ENCODE measurements at regions not wholly inside any gene's neighbourhood (a gene's known extent, or its start where the extent isn't known, plus 50 kb on each side); places are given as distances from the start of the nearest gene placed in this dataset.

DNA sequence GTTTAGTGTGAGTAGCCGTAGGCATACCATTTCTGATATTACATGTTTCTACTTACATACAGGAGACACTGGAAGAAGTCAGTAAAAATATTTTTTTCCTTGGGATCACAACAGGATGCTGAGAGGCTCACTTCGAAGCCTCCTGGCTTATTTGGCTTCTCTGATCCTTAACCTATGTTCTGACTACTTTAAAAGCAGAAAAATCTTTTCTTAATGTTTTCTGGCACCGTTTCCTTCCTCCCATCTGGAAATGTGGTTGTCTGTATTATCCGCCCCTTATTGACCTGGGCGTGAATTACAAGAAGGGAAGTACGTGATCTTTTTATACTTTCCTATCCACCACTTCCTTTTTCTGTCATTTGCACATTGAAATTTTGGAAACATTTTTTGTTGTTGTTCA lies 379.6 kb downstream of the COL12A1 start:
- H3K79me2 ChIP-seq (ENCODE audit: control insufficient read depth, low read length): no peaks in the 10 kb centered on the region
- no peak for TF ChIP-seq EZH2phosphoT487 (IDR thresholded peaks at IDR 0.05; ENCODE audit: borderline replicate concordance, low read length)
- TF ChIP-seq CTCF (IDR thresholded peaks at IDR 0.05; ENCODE audit: low read depth, low read length, poor library complexity, severe bottlenecking): no peak
- H3K27me3 ChIP-seq (ENCODE audit: control insufficient read depth, low read length): no peaks in the 10 kb centered on the region
- no peaks in the 10 kb centered on the region for H4K20me1 ChIP-seq (ENCODE audit: control insufficient read depth, insufficient read depth, low read depth, low read length)
- H3F3A ChIP-seq (ENCODE audit: control insufficient read depth, insufficient read depth): no peaks in the 10 kb centered on the region
- no peak overlapping the region for H3K4me3 ChIP-seq (ENCODE audit: low read length)
- no peak overlapping the region for H3K27ac ChIP-seq (ENCODE audit: low read depth, low read length)
- no peaks in the 10 kb centered on the region for H3K4me1 ChIP-seq (ENCODE audit: control insufficient read depth, low read length)
- H3K36me3 ChIP-seq (ENCODE audit: control insufficient read depth, low read length): no peaks in the 10 kb centered on the region
- no peaks in the 10 kb centered on the region; the same call in 1 of the 2 replicates for H3K9me3 ChIP-seq (ENCODE audit: control insufficient read depth, insufficient read depth, low read length)
- H3K9me2 ChIP-seq (replicated peaks; ENCODE audit: control insufficient read depth, low read length): no peaks in the 10 kb centered on the region
- H3K4me2 ChIP-seq (ENCODE audit: low read length): no peak overlapping the region

DNA sequence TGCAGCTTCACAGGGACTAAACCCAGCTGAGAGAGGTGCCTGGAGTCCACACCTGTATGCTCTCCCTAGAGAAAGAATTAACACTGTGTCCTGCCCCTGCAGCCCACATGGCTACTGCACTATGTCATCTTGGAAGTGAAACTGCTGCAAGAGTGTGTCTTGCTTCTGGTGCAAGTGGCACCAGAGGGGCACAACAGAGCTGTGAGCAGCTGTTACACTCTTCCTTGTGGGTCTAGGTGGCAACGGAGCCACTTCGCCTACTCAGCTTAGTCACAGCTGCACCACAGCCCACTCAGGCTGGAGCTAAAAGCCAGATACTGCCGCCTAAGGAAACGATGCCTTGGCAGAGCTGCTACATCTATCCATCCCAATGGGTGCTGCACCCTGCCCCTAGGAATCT lies 391.4 kb downstream of the COL12A1 start:
- Histone ChIP-seq H3F3A (ENCODE audit: control insufficient read depth, insufficient read depth) (no peaks in the 10 kb centered on the region), H3K36me3 (ENCODE audit: control insufficient read depth, low read length) (no peaks in the 10 kb centered on the region), H3K27ac (ENCODE audit: low read depth, low read length) (no peak overlapping the region), H3K9me2 (replicated peaks; ENCODE audit: control insufficient read depth, low read length) (no peaks in the 10 kb centered on the region), H3K9me3 (ENCODE audit: control insufficient read depth, insufficient read depth, low read length) (no peaks in the 10 kb centered on the region), H3K27me3 (ENCODE audit: control insufficient read depth, low read length) (no peaks in the 10 kb centered on the region), H3K4me1 (ENCODE audit: control insufficient read depth, low read length) (no peaks in the 10 kb centered on the region), H3K4me3 (ENCODE audit: low read length) (no peak overlapping the region), H4K20me1 (ENCODE audit: control insufficient read depth, insufficient read depth, low read depth, low read length) (no peaks in the 10 kb centered on the region), H3K79me2 (ENCODE audit: control insufficient read depth, low read length) (no peaks in the 10 kb centered on the region), H3K4me2 (ENCODE audit: low read length) (no peak overlapping the region)
- TF ChIP-seq CTCF (IDR thresholded peaks at IDR 0.05; ENCODE audit: low read depth, low read length, poor library complexity, severe bottlenecking) (no peak), EZH2phosphoT487 (IDR thresholded peaks at IDR 0.05; ENCODE audit: borderline replicate concordance, low read length) (no peak)

DNA sequence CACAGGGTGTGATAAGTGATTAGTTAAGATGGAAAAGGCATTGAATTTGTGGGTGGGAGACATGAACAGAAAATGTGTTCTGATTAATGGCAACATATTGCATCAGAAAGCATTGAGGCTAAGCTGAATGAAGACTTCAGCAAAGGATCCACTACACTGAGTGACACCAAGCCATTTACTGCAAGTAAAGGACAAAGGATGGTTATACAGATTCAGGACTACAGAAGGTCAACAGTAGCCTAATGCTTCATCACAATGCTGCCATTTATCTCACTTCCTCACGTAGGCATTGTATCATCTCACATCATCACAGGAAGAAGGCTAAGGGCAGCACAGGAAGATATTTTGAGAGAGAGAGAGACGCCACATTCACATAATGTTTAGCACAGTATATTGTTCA lies 398.2 kb downstream of the COL12A1 start:
- Histone ChIP-seq H3K27me3 (ENCODE audit: control insufficient read depth, low read length) (no peaks in the 10 kb centered on the region), H3K4me2 (ENCODE audit: low read length) (no peak overlapping the region), H3K79me2 (ENCODE audit: control insufficient read depth, low read length) (no peaks in the 10 kb centered on the region), H3K9me2 (replicated peaks; ENCODE audit: control insufficient read depth, low read length) (no peaks in the 10 kb centered on the region), H3K9me3 (ENCODE audit: control insufficient read depth, insufficient read depth, low read length) (no peaks in the 10 kb centered on the region), H4K20me1 (ENCODE audit: control insufficient read depth, insufficient read depth, low read depth, low read length) (no peaks in the 10 kb centered on the region), H3K27ac (ENCODE audit: low read depth, low read length) (no peak overlapping the region), H3F3A (ENCODE audit: control insufficient read depth, insufficient read depth) (no peaks in the 10 kb centered on the region), H3K4me3 (ENCODE audit: low read length) (no peak overlapping the region), H3K36me3 (ENCODE audit: control insufficient read depth, low read length) (no peaks in the 10 kb centered on the region), H3K4me1 (ENCODE audit: control insufficient read depth, low read length) (no peaks in the 10 kb centered on the region)
- TF ChIP-seq CTCF (IDR thresholded peaks at IDR 0.05; ENCODE audit: low read depth, low read length, poor library complexity, severe bottlenecking): no peak
